Lower leg skin (tissue), 3 donors: ENCODE measurements at regions not wholly inside any gene's neighbourhood (a gene's known extent, or its start where the extent isn't known, plus 50 kb on each side); places are given as distances from the start of the nearest gene placed in this dataset.

ENCODE experiments used
- POLR2A ChIP-seq, 2 donors: fragments of 450-650 bp; IDR thresholded peaks; one replicate each; pipeline ENCODE4 v1.6.1; 2016 to 2017; ENCODE audit warnings: antibody characterized with exemption in 2 of 2, mild to moderate bottlenecking in 1 of 2, moderate library complexity in 1 of 2
- TF ChIP-seq, protein P1 (sequence below), 3 donors: fragments of 450-650 bp; IDR thresholded peaks; one replicate each; pipeline ENCODE4 v1.5.1; 2016; ENCODE audit warnings: antibody characterized with exemption in 3 of 3, mild to moderate bottlenecking in 3 of 3, moderate library complexity in 2 of 3

GRCh38 chr10:118521415-118522117 lies 73.9 kb downstream of the PRLHR start:
- TF ChIP-seq, protein P1, sequence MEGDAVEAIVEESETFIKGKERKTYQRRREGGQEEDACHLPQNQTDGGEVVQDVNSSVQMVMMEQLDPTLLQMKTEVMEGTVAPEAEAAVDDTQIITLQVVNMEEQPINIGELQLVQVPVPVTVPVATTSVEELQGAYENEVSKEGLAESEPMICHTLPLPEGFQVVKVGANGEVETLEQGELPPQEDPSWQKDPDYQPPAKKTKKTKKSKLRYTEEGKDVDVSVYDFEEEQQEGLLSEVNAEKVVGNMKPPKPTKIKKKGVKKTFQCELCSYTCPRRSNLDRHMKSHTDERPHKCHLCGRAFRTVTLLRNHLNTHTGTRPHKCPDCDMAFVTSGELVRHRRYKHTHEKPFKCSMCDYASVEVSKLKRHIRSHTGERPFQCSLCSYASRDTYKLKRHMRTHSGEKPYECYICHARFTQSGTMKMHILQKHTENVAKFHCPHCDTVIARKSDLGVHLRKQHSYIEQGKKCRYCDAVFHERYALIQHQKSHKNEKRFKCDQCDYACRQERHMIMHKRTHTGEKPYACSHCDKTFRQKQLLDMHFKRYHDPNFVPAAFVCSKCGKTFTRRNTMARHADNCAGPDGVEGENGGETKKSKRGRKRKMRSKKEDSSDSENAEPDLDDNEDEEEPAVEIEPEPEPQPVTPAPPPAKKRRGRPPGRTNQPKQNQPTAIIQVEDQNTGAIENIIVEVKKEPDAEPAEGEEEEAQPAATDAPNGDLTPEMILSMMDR (IDR thresholded peaks at IDR 0.05) = no peak
- TF ChIP-seq POLR2A (IDR thresholded peaks at IDR 0.05) = no peak
